HFFc6 (cell line): ENCODE measurements at regions not wholly inside any gene's neighbourhood (a gene's known extent, or its start where the extent isn't known, plus 50 kb on each side); places are given as distances from the start of the nearest gene placed in this dataset.

Experiments
- DNase-seq: peaks from one replicate; pipeline ENCODE4 v3.0.0-alpha.2; 2018
- H3K27ac Mint-ChIP-seq: 2 replicates; pipeline ENCODE4 v1.8.0; 2020; ENCODE audit warnings: mild to moderate bottlenecking, mixed read lengths
- H3K27me3 Mint-ChIP-seq: 2 replicates; pipeline ENCODE4 v1.8.0; 2021; ENCODE audit warnings: mild to moderate bottlenecking, moderate library complexity, mixed read lengths; ENCODE audit not compliant: insufficient read depth
- H3K36me3 Mint-ChIP-seq: 2 replicates; pipeline ENCODE4 v1.8.0; 2021; ENCODE audit warnings: low read depth, mixed read lengths
- H3K4me1 Mint-ChIP-seq: 2 replicates; pipeline ENCODE4 v1.8.0; 2020; ENCODE audit warnings: low read depth, mixed read lengths
- H3K4me3 Mint-ChIP-seq: 2 replicates; pipeline ENCODE4 v1.8.0; 2020; ENCODE audit warnings: mild to moderate bottlenecking, moderate library complexity, mixed read lengths
- H3K9me3 Mint-ChIP-seq: 2 replicates; pipeline ENCODE4 v1.8.0; 2020; ENCODE audit warnings: mild to moderate bottlenecking, mixed read lengths
- CTCF ChIP-seq: fragments of 200-600 bp; sonication (generic); IDR thresholded peaks from 2 replicates; pipeline ENCODE4 v1.5.0; 2021; ENCODE audit warnings: antibody characterized with exemption, mild to moderate bottlenecking

GRCh38 chr5:163387589-163388343, 49.6 kb upstream of the CCNG1 start:
- no peaks in the 10 kb centered on the region for H3K36me3 Mint-ChIP-seq

More at GRCh38 chr5:163387589-163388343, 49.6 kb upstream of the CCNG1 start:
- H3K4me3 Mint-ChIP-seq: no peak overlapping the region
- no peak for DNase-seq
- H3K9me3 Mint-ChIP-seq: no peaks in the 10 kb centered on the region
- H3K4me1 Mint-ChIP-seq: no peaks in the 10 kb centered on the region
- no peak for TF ChIP-seq CTCF
- H3K27me3 Mint-ChIP-seq: no peaks in the 10 kb centered on the region; the same call in none of the 2 replicates
- no peak overlapping the region for H3K27ac Mint-ChIP-seq
